ENCODE measurements at regions not wholly inside any gene's neighbourhood (a gene's known extent, or its start where the extent isn't known, plus 50 kb on each side); places are given as distances from the start of the nearest gene placed in this dataset.
"Not testable (repeated sequence)": the region's sequence is repeated elsewhere in the genome, so short reads cannot be mapped to it uniquely, and the experiment has no call there.

DNA sequence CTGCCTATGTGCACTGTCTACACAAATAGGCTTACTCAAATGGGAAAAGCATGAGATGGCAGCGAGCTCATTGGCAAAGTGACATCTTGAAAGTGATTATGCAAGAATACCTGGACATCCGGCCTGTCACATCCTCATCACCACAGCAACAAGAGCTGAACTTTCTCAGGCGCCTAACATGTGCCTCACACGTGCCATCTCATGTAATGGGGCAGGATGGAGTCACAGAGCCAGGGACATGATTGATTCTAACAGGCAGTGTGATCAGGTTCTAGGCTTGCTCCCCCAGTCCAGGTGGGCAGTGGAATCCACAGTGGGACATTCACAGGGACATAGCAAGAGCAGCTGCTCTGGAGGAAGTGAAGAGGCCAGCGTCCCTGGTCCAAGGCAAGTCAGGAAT, 192.3 kb upstream of the SSTR4 start:
- Mint-ChIP-seq H3K9me3 (peaks cover 2 to 7% (median 4%) of the 10 kb centered on the region in 3 donors), H3K36me3 (no peaks in the 10 kb centered on the region), H3K27ac (no peak overlapping the region), H3K27me3 (peaks cover 1% of the 10 kb centered on the region), H3K4me1 (no peaks in the 10 kb centered on the region), H3K4me3 (no peak overlapping the region)

DNA sequence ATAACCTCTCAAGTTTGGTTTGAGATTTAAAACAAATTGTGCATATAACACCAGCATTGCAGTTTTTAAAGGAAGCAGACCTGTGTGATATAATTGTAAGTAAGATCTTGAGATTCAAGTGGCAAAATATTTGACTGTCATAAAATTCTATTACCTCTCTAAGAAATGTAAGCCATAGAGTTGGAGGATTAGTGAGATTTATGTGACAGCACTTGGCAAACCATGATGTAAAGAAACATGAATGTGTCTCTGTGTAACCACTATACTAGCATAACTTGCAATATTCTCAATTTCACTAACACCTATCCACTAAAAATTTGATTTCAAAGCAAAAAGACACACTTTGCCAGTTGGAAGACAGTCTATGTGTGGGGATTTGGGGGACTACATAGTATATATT, 190.2 kb upstream of the SSTR4 start:
- H3K27ac Mint-ChIP-seq: no peak overlapping the region
- H3K27me3 Mint-ChIP-seq: peaks cover 1% of the 10 kb centered on the region
- H3K4me1 Mint-ChIP-seq: no peaks in the 10 kb centered on the region
- peaks cover 4 to 8% (median 7%) of the 10 kb centered on the region in 3 donors for H3K9me3 Mint-ChIP-seq
- H3K36me3 Mint-ChIP-seq: no peaks in the 10 kb centered on the region
- H3K4me3 Mint-ChIP-seq: no peak overlapping the region

DNA sequence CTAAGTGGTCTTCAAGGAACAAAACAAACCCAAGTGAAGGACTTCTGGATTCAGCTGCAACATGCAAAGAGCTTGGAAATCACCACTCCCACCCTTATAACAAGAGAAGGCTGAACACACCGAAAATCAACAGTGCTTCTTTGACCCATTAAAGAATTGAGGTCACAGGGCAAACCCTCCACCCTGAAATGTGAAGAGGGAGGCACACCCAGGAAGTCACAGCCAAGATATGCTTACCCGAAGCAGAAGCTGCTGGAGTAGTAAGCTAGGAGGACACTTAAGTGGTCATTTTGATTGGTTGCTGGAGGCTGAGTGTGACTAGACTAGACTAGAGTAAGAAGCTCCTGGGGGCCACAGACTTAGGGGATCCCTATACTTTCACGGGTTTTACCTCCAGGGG, 188.2 kb upstream of the SSTR4 start:
- no peaks in the 10 kb centered on the region for H3K36me3 Mint-ChIP-seq
- no peaks in the 10 kb centered on the region for H3K4me1 Mint-ChIP-seq
- peaks cover 1% of the 10 kb centered on the region for H3K27me3 Mint-ChIP-seq
- H3K27ac Mint-ChIP-seq: no peak overlapping the region
- H3K9me3 Mint-ChIP-seq: peaks cover 4 to 8% (median 7%) of the 10 kb centered on the region in 3 donors
- H3K4me3 Mint-ChIP-seq: no peak overlapping the region

- no peaks in the 10 kb centered on the region for H3K36me3 Mint-ChIP-seq
- no peak overlapping the region for H3K27ac Mint-ChIP-seq
- no peaks in the 10 kb centered on the region for H3K4me1 Mint-ChIP-seq
- peaks cover 4 to 8% (median 5%) of the 10 kb centered on the region in 3 donors for H3K9me3 Mint-ChIP-seq
- H3K4me3 Mint-ChIP-seq: no peak overlapping the region
- peaks cover 1% of the 10 kb centered on the region for H3K27me3 Mint-ChIP-seq
These were observed 186.7 kb upstream of the SSTR4 start for GRCh38 chr20:22848364-22848763.

- not testable (repeated sequence) for H3K27me3 Mint-ChIP-seq, H3K27ac Mint-ChIP-seq, H3K36me3 Mint-ChIP-seq, H3K4me1 Mint-ChIP-seq, H3K4me3 Mint-ChIP-seq
- peaks cover 2 to 16% (median 8%) of the 10 kb centered on the region in 3 donors for H3K9me3 Mint-ChIP-seq
These were observed 183.3 kb upstream of the SSTR4 start for GRCh38 chr20:22851679-22852346.

- Mint-ChIP-seq H3K4me3 (no peak overlapping the region), H3K36me3 (no peaks in the 10 kb centered on the region), H3K9me3 (peaks cover 3 to 18% (median 5%) of the 10 kb centered on the region in 3 donors), H3K27me3 (no peaks in the 10 kb centered on the region), H3K27ac (no peak overlapping the region), H3K4me1 (no peaks in the 10 kb centered on the region)
These were observed 173.7 kb upstream of the SSTR4 start for GRCh38 chr20:22861231-22861980.

DNA sequence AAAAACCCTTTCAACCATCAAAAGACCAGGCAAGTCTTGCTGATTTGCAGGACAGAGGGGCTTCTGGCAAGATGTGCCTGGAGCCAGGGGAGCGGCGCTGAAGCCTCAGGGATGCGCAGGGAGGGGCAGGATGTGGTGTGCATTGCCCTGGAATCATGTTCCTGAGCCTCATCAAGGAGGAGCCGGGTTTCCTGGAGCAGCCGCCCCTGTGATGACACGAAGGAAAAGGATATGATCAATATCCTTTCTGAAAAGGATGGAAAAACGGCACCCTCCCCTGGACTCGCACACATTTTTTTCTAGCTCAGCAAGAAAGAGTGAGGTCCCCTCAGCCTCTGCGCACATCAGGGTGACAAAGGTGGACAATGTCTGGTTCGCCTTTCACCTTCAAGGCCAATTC, 173.1 kb upstream of the SSTR4 start:
- H3K9me3 Mint-ChIP-seq: peaks cover 2 to 13% (median 4%) of the 10 kb centered on the region in 3 donors
- no peak overlapping the region for H3K27ac Mint-ChIP-seq
- H3K4me3 Mint-ChIP-seq: no peak overlapping the region
- no peaks in the 10 kb centered on the region for H3K36me3 Mint-ChIP-seq
- H3K27me3 Mint-ChIP-seq: no peaks in the 10 kb centered on the region
- no peaks in the 10 kb centered on the region for H3K4me1 Mint-ChIP-seq

GRCh38 chr20:22862671-22863230, 172.4 kb upstream of the SSTR4 start:
- peaks cover 1 to 12% (median 6%) of the 10 kb centered on the region in 3 donors for H3K9me3 Mint-ChIP-seq
- no peaks in the 10 kb centered on the region for H3K27me3 Mint-ChIP-seq
- H3K27ac Mint-ChIP-seq: no peak overlapping the region
- no peaks in the 10 kb centered on the region for H3K36me3 Mint-ChIP-seq
- no peaks in the 10 kb centered on the region for H3K4me1 Mint-ChIP-seq
- peak overlapping the region in 1 of 4 donors; percentile 3 for H3K4me3 Mint-ChIP-seq

DNA sequence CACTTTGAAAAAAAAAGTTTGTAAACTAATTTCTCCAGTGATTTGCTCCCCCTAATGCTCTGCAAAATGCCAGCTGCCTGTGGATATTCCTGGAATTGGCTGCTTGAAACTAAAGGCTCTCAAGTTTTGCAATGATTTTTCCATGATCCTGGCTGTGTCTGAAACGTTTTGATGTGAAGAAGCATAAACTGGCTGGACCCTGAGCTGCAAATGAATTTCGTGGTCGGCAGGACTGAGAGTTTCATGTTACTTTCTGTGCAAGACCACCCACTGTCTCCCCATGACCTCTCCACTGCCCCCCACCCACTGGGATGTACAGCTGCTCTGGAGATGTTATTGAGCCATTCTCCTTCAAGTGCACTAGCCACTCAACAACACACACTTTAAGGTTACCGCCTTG, 171.3 kb upstream of the SSTR4 start:
- H3K4me1 Mint-ChIP-seq: no peaks in the 10 kb centered on the region
- H3K36me3 Mint-ChIP-seq: no peaks in the 10 kb centered on the region
- H3K4me3 Mint-ChIP-seq: no peak overlapping the region
- H3K9me3 Mint-ChIP-seq: peaks cover 1 to 8% (median 6%) of the 10 kb centered on the region in 3 donors
- H3K27ac Mint-ChIP-seq: no peak overlapping the region
- no peaks in the 10 kb centered on the region for H3K27me3 Mint-ChIP-seq

DNA sequence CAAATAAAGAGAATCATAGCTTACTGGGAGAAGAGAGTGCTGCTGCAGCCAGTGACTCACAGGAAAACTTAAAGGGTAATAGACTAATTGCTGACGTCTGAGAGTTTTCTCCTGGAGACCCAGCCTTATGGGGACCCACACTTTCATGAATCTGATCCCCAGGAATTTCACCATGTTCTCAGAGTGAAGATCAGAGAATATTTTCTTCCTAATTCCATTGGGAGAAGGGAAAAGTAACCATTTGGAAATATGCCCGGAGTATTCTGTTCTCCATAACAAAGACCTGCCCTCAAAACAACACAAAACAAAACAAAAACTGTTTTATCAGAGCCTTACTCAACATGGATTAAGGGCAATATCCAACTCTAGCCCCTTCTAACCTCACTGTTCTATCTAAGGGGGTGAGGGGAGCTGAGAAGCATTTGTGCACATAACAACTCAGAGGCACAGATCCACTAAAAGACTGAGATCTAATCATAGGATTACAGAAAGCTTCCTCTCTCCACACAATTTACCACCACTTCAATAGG, 168.2 kb upstream of the SSTR4 start:
- H3K4me3 Mint-ChIP-seq: no peak overlapping the region
- no peaks in the 10 kb centered on the region for H3K27me3 Mint-ChIP-seq
- peaks cover 0 to 6% (median 3%) of the 10 kb centered on the region in 3 donors for H3K9me3 Mint-ChIP-seq
- no peaks in the 10 kb centered on the region for H3K36me3 Mint-ChIP-seq
- no peaks in the 10 kb centered on the region for H3K4me1 Mint-ChIP-seq
- no peak overlapping the region for H3K27ac Mint-ChIP-seq

GRCh38 chr20:22878166-22878565, 156.9 kb upstream of the SSTR4 start:
- Mint-ChIP-seq H3K4me1 (no peaks in the 10 kb centered on the region), H3K4me3 (no peak overlapping the region), H3K9me3 (peaks cover 1 to 8% (median 3%) of the 10 kb centered on the region in 3 donors), H3K36me3 (no peaks in the 10 kb centered on the region), H3K27ac (no peak overlapping the region), H3K27me3 (no peaks in the 10 kb centered on the region)

GRCh38 chr20:22880277-22880676, 154.8 kb upstream of the SSTR4 start:
- Mint-ChIP-seq H3K27me3 (no peaks in the 10 kb centered on the region), H3K4me3 (no peak overlapping the region), H3K9me3 (peaks cover 1 to 13% (median 3%) of the 10 kb centered on the region in 3 donors), H3K36me3 (no peaks in the 10 kb centered on the region), H3K27ac (no peak overlapping the region), H3K4me1 (no peaks in the 10 kb centered on the region)

DNA sequence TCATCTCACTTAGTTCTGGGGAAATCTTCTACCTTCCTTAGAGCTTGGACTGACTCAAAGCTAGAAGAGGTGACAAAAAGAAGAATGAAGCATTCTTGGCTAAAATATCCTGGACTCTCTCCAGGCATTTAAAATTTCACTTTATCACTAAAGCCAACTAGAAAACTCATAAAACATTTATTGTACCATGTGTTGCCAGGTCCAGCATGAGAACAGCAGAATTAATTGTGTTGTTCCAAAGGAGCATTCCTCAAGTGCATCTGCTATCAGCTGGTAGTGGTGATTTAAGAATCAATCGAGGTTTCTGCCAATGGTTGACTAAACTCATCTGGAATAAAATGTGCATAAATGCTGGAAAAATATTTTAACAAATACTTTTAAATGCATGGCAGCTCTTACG, 147.3 kb upstream of the SSTR4 start:
- no peaks in the 10 kb centered on the region for H3K27me3 Mint-ChIP-seq
- H3K4me1 Mint-ChIP-seq: no peaks in the 10 kb centered on the region
- peaks cover 0 to 5% (median 4%) of the 10 kb centered on the region in 3 donors for H3K9me3 Mint-ChIP-seq
- no peak overlapping the region for H3K4me3 Mint-ChIP-seq
- H3K27ac Mint-ChIP-seq: no peak overlapping the region
- no peaks in the 10 kb centered on the region for H3K36me3 Mint-ChIP-seq

- Mint-ChIP-seq H3K27ac (no peak overlapping the region), H3K4me1 (no peaks in the 10 kb centered on the region), H3K4me3 (no peak overlapping the region), H3K36me3 (peaks cover 2% of the 10 kb centered on the region), H3K9me3 (peaks cover 0 to 3% (median 0%) of the 10 kb centered on the region in 3 donors), H3K27me3 (no peaks in the 10 kb centered on the region)
These were observed 144.4 kb upstream of the SSTR4 start for GRCh38 chr20:22890594-22891300.

GRCh38 chr20:22901164-22901563, 133.9 kb upstream of the SSTR4 start:
- H3K27me3 Mint-ChIP-seq: no peaks in the 10 kb centered on the region
- H3K27ac Mint-ChIP-seq: no peak overlapping the region
- no peaks in the 10 kb centered on the region for H3K36me3 Mint-ChIP-seq
- peaks cover 9 to 30% (median 16%) of the 10 kb centered on the region in 3 donors for H3K9me3 Mint-ChIP-seq
- H3K4me1 Mint-ChIP-seq: no peaks in the 10 kb centered on the region
- no peak overlapping the region for H3K4me3 Mint-ChIP-seq

All from IgD-negative memory B cell (primary cell).